Ishikawa (cell line): ENCODE measurements at regions not wholly inside any gene's neighbourhood (a gene's known extent, or its start where the extent isn't known, plus 50 kb on each side); places are given as distances from the start of the nearest gene placed in this dataset.
A peak's percentile ranks its signal among the peaks of the same experiment; 100 is the strongest.

ENCODE experiments used
- CEBPB ChIP-seq: IDR thresholded peaks from 2 replicates; pipeline ENCODE4 v1.6.1; 2012
- CREB1 ChIP-seq: IDR thresholded peaks from 2 replicates; pipeline ENCODE4 v1.6.1; 2012; ENCODE audit warnings: low read depth
- EGR1 ChIP-seq: IDR thresholded peaks from 2 replicates; pipeline ENCODE4 v1.6.1; 2012
- EP300 ChIP-seq: IDR thresholded peaks from 2 replicates; pipeline ENCODE4 v1.6.1; 2012; ENCODE audit warnings: borderline replicate concordance
- FOXM1 ChIP-seq: IDR thresholded peaks from 2 replicates; pipeline ENCODE4 v1.6.1; 2012; ENCODE audit warnings: low read depth, borderline replicate concordance
- NFIC ChIP-seq: IDR thresholded peaks from 2 replicates; pipeline ENCODE4 v1.6.1; 2012
- RAD21 ChIP-seq: IDR thresholded peaks from 2 replicates; pipeline ENCODE4 v1.6.1; 2012; ENCODE audit warnings: low read depth
- REST ChIP-seq: IDR thresholded peaks from 2 replicates; pipeline ENCODE4 v1.6.1; 2012; ENCODE audit warnings: low read depth, mild to moderate bottlenecking
- TAF1 ChIP-seq: IDR thresholded peaks from 2 replicates; pipeline ENCODE4 v1.6.1; 2012; ENCODE audit warnings: low read depth, mild to moderate bottlenecking
- TCF12 ChIP-seq: IDR thresholded peaks from 2 replicates; pipeline ENCODE4 v1.6.1; 2012; ENCODE audit warnings: low read depth
- TEAD4 ChIP-seq: IDR thresholded peaks from 2 replicates; pipeline ENCODE4 v1.6.1; 2012
- USF1 ChIP-seq: IDR thresholded peaks from 2 replicates; pipeline ENCODE4 v1.6.1; 2012
- YY1 ChIP-seq: IDR thresholded peaks from 2 replicates; pipeline ENCODE4 v1.6.1; 2012; ENCODE audit warnings: low read depth
- ZBTB7A ChIP-seq: IDR thresholded peaks from 2 replicates; pipeline ENCODE4 v1.6.1; 2012; ENCODE audit warnings: low read depth
- TF ChIP-seq, protein P1 (sequence below): IDR thresholded peaks from 2 replicates; pipeline ENCODE4 v1.6.1; 2012

DNA sequence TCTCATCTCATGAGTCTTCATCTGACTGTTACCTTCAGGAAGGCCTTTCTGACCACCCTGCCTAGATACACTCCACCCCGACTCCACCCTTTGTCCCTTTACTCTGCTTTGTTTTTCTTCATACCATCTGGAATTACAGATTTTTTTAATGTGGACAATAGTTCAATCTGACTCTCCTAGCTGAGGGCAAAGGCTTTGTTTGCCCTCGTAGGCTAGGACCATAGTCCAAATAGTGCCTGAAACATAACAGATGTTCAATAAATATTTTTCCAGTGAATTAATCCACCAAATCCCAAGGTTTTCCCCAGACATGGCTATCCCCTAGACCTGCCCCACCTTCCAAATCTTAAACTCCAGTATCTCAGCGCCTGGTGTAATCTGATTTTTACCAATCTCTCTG is 176.5 kb upstream of the GJB5 start:
- TF ChIP-seq USF1 (no peak), TEAD4 (no peak), YY1 (no peak), REST (no peak), TCF12 (no peak), TAF1 (no peak), ZBTB7A (no peak), CREB1 (no peak), RAD21 (no peak), FOXM1 (no peak), NFIC (no peak), EP300 (no peak), CEBPB (no peak), EGR1 (no peak)
- TF ChIP-seq, protein P1, sequence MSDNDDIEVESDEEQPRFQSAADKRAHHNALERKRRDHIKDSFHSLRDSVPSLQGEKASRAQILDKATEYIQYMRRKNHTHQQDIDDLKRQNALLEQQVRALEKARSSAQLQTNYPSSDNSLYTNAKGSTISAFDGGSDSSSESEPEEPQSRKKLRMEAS: no peak

GRCh38 chr1:34582356-34582755 is 172.5 kb upstream of the GJB5 start:
- no peak for TF ChIP-seq TEAD4

GRCh38 chr1:34587761-34588160 is 167.1 kb upstream of the GJB5 start:
- TF ChIP-seq REST: no peak
- no peak for TF ChIP-seq CREB1
- TF ChIP-seq NFIC: no peak
- TF ChIP-seq, protein P1: no peak
- TF ChIP-seq TCF12: no peak
- no peak for TF ChIP-seq TEAD4
- TF ChIP-seq USF1: no peak
- TF ChIP-seq RAD21: no peak
- no peak for TF ChIP-seq ZBTB7A
- no peak for TF ChIP-seq FOXM1
- no peak for TF ChIP-seq EGR1
- TF ChIP-seq EP300: no peak
- TF ChIP-seq YY1: no peak
- TF ChIP-seq TAF1: no peak
- TF ChIP-seq CEBPB: no peak

DNA sequence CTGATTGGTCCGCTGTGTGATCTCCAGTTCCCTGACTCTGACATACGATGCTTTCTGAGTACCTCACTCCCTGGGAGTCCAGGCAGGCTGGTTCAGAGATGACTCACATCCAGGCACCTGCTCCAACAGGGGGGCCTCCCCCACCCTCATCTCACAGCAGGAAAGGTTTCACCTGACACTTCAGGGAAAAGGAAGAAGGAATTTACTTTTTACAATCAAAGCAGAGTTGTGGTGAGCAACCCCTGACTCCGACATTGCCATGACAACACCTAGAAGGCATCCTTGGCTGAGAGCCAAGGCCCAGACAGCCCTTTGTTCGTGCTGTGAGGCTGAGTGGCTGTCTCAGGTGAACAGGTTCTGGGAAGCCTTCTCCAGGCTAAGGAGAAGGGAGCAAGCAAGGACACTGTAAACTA is 164.6 kb upstream of the GJB5 start:
- no peak for TF ChIP-seq REST
- no peak for TF ChIP-seq ZBTB7A
- 0 out of 2 replicates have a peak, but pooled peaks have one; percentile 41 for TF ChIP-seq TEAD4
- TF ChIP-seq YY1: 0 out of 2 replicates have a peak, but pooled peaks have one; percentile 20
- TF ChIP-seq TAF1: no peak
- TF ChIP-seq TCF12: peak; percentile 74
- TF ChIP-seq NFIC: peak; percentile 76
